ENCODE measurements at regions not wholly inside any gene's neighbourhood (a gene's known extent, or its start where the extent isn't known, plus 50 kb on each side); places are given as distances from the start of the nearest gene placed in this dataset.
"Not testable (repeated sequence)": the region's sequence is repeated elsewhere in the genome, so short reads cannot be mapped to it uniquely, and the experiment has no call there.

GRCh38 chr22:22733881-22734373 lies 89.5 kb downstream of the GGTLC2 start:
- ATAC-seq (ENCODE audit: low read depth) (no peak), DNase-seq (no peak)
- CTCF ChIA-PET = no interaction called here
- POLR2A ChIA-PET = no interaction called here
- Mint-ChIP-seq H3K27ac (no peak overlapping the region), H3K4me3 (no peak overlapping the region), H3K4me1 (peaks cover 2% of the 10 kb centered on the region), H3K36me3 (ENCODE audit: low read depth) (no peaks in the 10 kb centered on the region), H3K9me3 (no peaks in the 10 kb centered on the region), H3K27me3 (peaks cover 6% of the 10 kb centered on the region)
- no peak for TF ChIP-seq CTCF (IDR thresholded peaks at IDR 0.05)
- intact Hi-C loops (cut with micrococcal nuclease) = no loop called here

- CTCF ChIA-PET = interaction anchor here (1.6 kb wide), 1 partner anchor 11 kb away, joined by 6 read pairs; no protein-coding TSS in a partner anchor
- ATAC-seq (ENCODE audit: low read depth); POLR2A ChIA-PET; H3K27ac Mint-ChIP-seq; H3K4me3 Mint-ChIP-seq; H3K36me3 Mint-ChIP-seq (ENCODE audit: low read depth); H3K27me3 Mint-ChIP-seq; DNase-seq; intact Hi-C loops (cut with micrococcal nuclease); H3K9me3 Mint-ChIP-seq; H3K4me1 Mint-ChIP-seq: not testable (repeated sequence)
Observed at GRCh38 chr22:22734395-22735272, 90.2 kb downstream of the GGTLC2 start.

- H3K27ac Mint-ChIP-seq; DNase-seq; H3K4me1 Mint-ChIP-seq; POLR2A ChIA-PET; H3K9me3 Mint-ChIP-seq; H3K36me3 Mint-ChIP-seq (ENCODE audit: low read depth); H3K4me3 Mint-ChIP-seq; intact Hi-C loops (cut with micrococcal nuclease); ATAC-seq (ENCODE audit: low read depth): not testable (repeated sequence)
- CTCF ChIA-PET = interaction anchor here (1.6 kb wide), 1 partner anchor 10 kb away, joined by 6 read pairs; no protein-coding TSS in a partner anchor
- H3K27me3 Mint-ChIP-seq = peaks cover 12% of the 10 kb centered on the region
Observed at GRCh38 chr22:22735276-22735675, 90.9 kb downstream of the GGTLC2 start.

GRCh38 chr22:22735695-22736611 lies 91.5 kb downstream of the GGTLC2 start:
- intact Hi-C loops (cut with micrococcal nuclease) = loop anchor here (2.0 kb wide), 1 partner anchor 63 kb away; no protein-coding TSS in a partner anchor
- peaks cover 17% of the 10 kb centered on the region for H3K27me3 Mint-ChIP-seq
- no peak for TF ChIP-seq CTCF (IDR thresholded peaks at IDR 0.05)
- H3K36me3 Mint-ChIP-seq (ENCODE audit: low read depth) = no peaks in the 10 kb centered on the region
- H3K9me3 Mint-ChIP-seq = no peaks in the 10 kb centered on the region
- H3K4me3 Mint-ChIP-seq = no peak overlapping the region
- H3K4me1 Mint-ChIP-seq = peaks cover 2% of the 10 kb centered on the region
- H3K27ac Mint-ChIP-seq = no peak overlapping the region
- CTCF ChIA-PET = interaction anchor here (1.6 kb wide), 1 partner anchor 10 kb away, joined by 6 read pairs; no protein-coding TSS in a partner anchor
- DNase-seq (no peak), ATAC-seq (ENCODE audit: low read depth) (no peak)
- POLR2A ChIA-PET = no interaction called here

- H3K9me3 Mint-ChIP-seq = no peaks in the 10 kb centered on the region
- no peaks in the 10 kb centered on the region for H3K36me3 Mint-ChIP-seq (ENCODE audit: low read depth)
- no peak for ATAC-seq (ENCODE audit: low read depth)
- H3K4me3 Mint-ChIP-seq = no peak overlapping the region
- H3K4me1 Mint-ChIP-seq = peaks cover 4% of the 10 kb centered on the region
- POLR2A ChIA-PET = no interaction called here
- intact Hi-C loops (cut with micrococcal nuclease) = loop anchor here (2.0 kb wide), 1 partner anchor 65 kb away; no protein-coding TSS in a partner anchor
- TF ChIP-seq CTCF (IDR thresholded peaks at IDR 0.05) = no peak
- DNase-seq = no peak
- CTCF ChIA-PET = interaction anchor here (0.8 kb wide), 1 partner anchor 17 kb away, joined by 3 read pairs; no protein-coding TSS in a partner anchor
- no peak overlapping the region for H3K27ac Mint-ChIP-seq
- H3K27me3 Mint-ChIP-seq = peaks cover 18% of the 10 kb centered on the region
Observed at GRCh38 chr22:22737590-22737989, 93.2 kb downstream of the GGTLC2 start.

All from activated B cell treated with CpG ODN at 0.5 μM for 24 hours (primary cell).